ENCODE measurements at regions not wholly inside any gene's neighbourhood (a gene's known extent, or its start where the extent isn't known, plus 50 kb on each side); places are given as distances from the start of the nearest gene placed in this dataset.

DNA sequence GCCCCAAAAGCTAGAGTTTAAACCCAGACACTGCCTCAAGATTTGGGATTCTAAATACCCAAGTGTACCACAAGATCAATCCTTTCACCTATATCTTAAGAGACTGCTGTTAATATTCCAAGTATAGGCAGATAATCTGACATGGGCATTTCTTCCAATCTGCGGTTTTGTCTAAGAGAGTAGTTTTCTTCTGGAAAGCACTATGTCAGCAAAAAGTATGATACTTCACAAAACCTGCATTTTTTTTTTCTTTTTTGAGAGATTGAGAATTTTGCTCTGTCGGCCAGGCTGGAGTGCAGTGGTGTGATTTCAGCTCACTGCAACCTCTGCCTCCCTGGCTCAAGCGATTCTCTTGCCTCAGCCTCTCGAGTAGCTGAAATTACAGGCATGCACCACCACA, 190.7 kb upstream of the TYRP1 start:
- no peak for DNase-seq

DNA sequence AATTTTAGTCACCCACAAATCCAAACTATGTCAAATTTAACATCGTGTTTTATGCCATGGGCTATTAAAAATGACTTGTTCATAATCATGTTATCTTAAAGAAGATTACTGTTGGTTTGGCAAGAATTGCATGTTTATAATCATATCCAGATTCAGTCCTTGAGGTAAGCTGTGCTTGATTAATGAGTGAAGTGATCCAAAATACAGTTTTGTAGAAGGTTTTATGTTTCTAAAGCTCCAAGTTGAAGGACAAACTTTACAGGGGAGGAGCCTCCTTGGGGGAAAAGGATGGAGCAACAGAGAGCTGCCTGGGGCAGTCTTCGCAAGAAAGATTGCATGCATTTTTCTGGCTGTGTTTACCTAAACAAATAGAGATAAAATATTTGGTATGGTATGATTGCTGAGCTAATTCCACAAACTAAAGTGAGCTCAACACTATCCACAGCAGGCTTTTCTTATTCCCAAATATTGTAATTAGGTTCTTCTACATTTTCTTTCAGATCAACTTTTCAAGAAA, 189.5 kb upstream of the TYRP1 start:
- no peak for DNase-seq

DNA sequence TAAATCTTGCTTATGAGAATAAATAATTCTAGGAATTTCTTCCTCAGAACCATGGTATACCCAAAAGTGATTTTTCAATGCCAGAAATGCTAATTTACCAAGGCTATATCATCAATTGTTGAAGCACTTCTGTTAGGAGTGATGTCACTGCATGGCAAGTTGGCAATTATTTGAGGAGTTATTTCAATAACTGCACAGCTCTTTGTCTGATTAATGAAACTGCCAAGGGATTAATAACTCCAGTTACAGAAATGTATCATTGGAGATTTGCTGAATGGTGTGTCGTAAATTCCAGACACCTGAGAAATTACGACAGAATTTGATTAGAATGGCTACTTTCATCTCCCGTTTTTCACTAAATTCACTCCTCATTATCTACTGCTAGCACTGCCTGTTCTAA, 182.6 kb upstream of the TYRP1 start:
- DNase-seq, result no peak

DNA sequence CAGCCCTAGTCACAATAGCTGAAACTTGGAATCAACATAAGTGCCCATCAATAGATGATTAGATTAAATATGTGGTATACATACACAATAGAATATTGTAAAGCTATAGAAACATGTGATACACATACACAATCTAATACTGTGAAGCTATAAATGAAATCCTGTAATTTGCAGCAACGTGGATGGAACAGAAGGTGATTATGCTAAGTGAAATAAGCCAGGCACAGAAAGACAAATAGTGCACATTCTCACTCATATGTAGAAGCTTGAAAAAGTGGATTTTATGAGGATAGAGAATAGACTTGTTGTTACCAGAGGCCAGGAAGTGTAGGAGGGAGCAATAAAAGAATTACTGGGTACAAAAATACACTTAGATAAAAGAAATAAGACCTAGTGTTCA, 181.5 kb upstream of the TYRP1 start:
- no peak for DNase-seq

DNA sequence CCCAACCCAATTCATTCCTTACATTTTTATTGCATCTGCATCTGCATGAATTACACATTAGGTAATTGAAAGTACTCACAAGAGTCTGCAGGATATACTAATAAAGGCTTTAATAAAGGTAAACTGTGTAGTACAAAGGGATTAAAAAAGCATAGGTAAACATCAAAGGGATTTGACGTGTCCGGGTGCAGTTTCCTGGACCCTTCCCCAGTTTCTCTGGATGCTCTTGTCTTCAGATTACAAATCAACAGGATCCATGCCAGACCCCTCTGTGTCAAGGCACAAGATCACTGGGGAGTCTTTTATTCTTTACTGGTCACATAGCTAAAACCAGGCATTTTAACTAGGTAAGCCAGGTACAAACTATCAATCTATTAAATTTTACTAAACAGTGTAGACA, 177.2 kb upstream of the TYRP1 start:
- no peak for DNase-seq

DNA sequence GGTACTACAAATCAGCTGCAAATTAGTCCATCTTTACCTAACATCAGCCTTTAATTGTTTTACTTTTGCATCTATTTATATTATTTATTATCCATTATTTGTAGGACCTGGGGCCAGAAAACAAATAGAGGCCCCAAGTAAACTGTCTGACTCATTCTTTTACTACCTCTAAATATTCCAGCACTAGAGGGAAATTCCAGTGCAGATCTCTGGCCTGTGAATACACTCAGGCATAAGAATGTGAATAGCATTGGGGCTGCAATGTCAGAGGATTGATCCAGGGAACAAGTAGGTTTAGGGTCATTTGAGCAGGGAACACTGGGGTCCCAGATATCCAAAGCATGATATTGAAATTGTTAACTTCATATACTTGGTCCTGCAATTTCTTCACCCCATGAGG, 176.6 kb upstream of the TYRP1 start:
- DNase-seq, result no peak

DNA sequence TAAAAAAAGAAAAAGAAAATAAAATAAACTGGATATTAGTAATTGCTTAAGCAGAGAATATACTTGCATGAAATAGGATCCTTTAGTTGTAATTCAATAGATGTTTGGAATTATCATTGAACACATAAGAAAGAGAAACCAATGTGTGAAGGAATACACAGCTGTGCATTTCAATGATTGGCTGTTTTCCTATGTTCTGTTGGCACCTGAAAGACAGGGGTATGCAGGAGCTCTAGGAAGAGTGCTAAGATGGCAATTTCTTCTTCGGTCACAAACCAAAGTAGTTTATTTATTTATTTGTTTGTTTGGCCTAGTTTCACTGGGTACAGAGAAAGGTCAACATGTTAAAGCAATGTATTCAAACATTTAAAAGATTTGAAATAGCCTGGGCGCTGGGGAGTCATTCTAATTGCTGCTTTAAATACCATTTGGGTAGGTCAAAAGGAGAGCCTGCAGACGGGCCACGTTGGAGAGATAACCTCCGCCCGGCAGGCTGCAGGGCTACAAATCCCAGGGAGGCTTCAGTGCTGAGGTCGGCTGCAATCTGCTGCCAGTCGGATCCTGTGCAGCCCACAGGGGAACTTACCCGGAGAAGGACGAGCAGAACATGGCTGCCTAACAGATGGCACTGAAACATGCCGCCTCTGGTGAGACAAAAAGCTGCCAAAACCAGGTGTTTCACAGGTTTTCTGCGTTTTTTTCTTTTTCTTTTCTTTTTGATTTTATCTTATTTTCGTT, 154.2 kb upstream of the TYRP1 start:
- DNase-seq, result no peak

DNA sequence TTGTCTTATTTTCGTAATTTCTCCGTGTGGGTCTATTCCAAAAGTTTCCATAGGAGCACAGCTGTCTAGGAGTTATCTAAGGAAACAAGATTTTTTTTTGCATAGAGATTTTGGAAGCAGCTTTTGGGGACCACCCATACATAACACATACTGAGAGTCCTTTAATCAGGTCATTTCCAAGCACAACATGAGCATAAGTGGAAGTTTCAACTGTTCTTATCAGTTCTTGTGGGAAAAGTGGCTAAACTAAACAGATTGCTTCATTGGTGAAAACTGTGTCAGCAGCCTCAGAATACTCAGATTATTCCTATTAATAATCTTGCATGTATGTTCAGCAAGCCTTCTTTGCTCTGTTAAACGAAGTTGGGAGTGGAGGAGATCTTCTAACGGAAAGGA, 153.6 kb upstream of the TYRP1 start:
- no peak for DNase-seq

DNA sequence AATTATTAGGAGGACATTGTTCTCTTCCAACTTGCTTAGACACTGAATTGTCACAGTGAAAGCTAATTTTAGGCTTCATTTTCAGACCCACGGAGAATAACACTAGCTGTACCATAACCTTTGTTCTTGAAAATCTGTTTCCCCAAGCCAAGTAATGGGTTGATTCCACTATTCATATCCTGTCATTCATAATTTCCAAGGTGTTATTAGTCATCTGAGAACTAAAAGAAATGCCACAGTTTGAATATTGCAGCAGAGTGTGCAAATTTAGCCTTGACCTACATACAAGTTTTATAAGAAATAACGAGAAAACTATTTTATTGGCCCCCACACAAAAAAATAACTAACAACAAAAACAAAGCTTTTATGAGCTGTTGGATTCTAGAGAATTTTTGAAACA, 148.5 kb upstream of the TYRP1 start:
- no peak for DNase-seq

DNA sequence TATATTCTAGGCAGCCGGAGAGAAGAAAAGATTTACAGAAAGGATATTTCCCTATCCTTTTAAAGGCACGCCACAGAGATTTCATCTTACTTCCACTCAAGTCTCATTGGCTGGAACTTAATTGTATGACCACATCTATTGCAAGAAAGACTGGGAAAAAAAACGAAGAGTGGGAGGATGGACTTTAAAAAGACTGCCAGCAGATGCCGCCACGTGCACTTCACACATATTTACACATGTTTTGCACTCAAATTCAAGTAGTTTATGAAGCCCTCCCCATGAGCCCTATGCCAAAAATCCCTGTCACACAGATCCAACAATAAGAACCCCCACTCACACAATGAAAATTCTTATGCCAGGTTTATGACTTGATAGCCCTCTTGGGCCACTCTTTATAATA, 138.5 kb upstream of the TYRP1 start:
- DNase-seq, result no peak

DNA sequence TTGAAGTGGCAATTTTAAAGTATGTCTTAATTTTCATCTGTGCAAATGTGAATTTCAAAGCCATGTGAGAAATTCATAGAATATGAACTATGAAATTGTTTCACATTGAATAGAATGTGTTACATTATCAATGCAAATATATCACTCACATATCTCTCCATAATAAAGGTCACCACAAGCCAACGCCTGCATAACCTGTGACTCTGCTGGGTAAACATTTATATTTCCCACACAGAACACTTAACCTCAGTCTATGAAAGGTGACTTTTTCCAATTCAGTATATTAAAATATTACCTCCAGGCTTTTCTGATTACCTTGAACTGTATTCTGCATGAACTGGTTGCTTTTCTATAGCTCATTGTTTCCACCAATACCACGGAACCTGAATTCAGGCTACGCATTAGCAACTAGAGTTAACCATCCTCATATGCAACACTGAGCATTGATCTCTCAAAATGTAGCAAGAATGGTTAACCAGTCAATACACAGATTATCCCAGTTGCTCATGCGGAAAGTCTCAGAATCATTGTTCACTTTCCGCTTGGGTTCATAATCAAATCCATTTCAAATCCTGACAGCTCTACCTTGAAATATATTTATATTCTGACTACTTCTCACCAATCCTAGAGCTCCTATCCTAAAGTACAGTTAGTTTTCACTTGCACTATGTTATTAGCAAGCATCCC, 126.6 kb upstream of the TYRP1 start:
- no peak for DNase-seq

DNA sequence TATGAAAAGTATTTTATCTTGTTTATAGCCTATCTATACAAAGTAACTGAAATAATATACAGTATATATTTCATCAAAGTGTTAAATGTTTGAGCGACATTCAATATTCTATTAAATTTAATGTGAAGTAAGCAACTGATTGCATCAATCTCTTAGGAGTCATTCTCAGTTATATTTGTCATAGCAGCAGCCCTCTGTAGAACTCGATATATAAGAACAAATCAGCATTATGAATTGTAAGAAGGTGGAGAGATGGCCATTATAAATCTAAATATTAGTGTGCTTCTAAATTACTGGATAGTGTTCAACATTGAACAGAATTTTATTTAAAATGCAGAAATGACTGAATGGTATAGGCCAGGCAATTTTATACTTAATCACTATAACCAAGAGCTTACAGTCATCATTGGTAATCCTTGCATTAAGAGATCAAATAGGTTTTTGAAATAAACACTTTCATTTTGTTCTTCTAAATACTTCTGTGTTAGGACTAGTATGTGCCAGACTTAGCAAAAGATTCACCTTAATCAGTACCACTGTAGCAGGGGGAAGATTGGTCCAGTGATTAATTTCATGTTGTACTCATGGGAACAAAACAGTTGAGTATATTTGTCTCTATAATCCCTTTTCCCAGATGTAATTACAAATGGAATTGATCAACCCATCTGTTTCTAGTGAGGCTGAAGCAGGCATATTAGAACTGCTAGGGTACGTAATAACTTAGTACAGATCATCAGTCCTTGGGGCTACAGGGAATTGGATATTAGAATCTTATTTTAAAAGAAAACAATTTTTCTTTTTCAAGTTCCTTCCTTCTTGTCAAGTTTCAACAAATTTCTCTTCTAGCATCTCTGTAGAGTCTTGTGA, 108.3 kb upstream of the TYRP1 start:
- DNase-seq, result no peak

DNA sequence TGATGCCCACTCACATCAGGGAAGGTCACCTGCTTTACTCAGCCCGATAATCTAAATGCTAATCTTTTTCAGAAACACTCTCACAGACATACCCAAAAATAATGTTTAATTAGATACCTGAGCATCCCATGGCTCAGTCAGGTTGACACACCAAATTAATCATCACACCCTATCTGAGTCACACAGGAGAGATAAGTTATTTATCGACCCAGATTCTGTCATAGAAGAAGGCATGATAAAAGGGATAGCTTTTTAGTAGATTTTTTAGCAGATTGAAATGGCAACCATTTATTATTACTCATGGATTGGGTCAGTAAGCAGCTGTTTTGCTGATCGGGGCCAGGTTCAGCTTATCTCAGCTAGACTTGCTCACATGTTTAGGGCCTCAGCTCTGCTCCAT, 97.8 kb upstream of the TYRP1 start:
- peak in 5 of 56 donors; percentile 1 to 5 (median 2) for DNase-seq

DNA sequence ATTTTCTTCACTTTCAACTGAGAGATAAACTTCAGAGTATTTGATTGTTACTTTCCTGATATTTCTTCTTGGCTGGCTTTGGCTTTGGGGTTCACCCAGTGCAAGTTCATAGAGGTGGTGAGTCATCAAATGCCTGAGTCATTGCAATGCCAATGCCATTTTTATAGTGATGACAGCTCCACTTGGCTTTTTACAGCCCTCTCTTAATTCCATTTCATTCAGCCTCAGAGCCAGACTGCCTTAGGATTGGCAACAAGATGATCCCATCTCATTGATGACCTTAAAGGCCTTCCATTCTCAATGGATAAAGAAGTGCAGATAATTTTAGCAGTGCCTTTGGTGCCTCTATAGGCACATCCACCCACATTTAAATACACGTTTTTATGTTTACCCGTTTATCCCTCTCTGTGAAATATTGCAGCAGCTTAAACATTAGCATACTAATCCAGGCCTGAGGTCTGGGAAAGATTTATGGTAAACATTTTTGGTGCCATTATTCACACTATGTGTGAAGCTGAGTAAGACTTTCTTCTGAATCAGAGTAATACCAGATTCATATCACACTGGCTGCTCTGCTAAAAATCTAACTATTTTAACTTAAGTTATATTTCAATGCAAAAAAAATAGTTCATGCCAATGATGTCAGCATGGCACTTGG, 88.9 kb upstream of the TYRP1 start:
- peak in 1 of 56 donors; percentile 1 for DNase-seq

DNA sequence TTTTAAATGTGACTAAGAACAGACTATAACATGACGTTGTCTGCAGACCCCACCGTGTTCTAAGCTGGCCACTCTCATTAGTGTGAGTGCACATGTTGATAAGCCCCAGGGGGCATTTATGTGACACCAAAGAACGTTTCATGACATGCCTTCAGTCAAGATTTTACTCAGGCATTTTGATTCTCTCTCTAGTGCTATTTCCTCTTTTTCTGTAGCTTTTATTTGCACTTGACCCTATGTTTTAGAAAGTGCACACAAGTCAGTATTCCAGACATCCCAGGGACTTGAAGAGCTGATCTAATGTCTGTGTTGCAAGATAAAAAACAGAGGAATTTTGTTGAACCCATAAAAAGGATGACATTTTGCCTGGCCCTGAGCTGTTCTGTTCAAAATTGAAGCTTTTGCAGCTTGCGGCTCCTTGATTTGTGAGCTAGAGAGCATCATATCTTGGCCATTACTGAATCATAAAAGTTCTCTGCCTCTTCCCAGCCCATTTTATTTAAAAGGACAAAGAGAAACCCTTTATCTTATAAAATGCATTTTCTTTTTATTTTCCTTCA, 80.9 kb upstream of the TYRP1 start:
- DNase-seq, result no peak

DNA sequence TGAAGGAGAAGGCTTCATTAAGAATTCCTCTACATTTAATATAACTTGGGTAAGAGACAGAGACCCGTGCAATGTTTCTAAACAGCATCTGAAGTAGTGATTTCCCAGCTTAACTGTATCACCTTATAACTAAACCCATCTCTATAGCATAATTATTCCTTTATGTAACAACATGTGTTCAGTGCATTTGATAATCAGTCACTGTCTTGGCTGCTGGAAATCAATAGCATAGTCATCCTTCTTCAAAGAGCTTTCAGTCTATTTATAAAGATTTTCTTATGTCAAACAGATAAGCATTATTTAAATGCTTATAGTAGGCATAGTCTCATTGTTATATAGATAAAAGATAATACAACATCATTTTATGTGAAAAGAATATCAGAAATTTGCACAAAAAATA, 80.1 kb upstream of the TYRP1 start:
- no peak for DNase-seq

DNA sequence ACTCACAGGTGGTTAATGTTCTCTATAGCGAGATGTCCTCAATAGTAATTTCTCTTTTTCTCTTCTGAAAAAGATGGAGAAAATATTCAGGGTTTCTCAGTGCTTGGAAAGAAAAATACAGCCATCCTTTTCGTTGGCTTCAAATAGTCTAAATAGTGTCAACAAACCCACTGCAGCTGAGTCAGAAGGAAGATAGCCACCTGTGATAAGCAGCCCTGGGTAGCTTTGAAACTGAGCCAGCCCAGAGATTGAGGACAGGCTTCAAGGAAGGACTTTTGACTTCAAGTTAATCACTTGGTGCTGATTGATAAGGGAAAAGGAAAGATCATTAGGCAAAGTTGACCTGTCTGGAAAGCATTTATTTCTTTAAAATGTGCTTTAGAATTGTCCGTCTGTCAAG, 78.7 kb upstream of the TYRP1 start:
- no peak for DNase-seq

DNA sequence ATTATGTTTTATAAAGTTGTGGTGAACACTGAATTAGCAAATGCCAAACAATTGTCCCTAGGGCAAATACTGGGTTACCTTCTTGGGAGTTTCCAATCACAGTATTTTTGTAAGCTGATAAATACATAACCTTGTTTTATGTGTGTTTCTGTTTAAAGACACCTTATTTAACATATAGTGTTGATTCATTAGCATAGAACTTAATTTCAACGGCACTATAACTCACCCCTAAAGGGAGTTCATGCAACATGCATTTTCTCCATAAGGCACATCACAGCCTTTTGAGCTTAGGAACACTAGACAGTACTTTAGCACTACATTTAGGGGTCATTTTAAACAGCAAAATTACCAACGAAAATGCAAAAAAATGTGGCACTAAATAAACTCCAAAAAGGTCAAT, 74.2 kb upstream of the TYRP1 start:
- DNase-seq, result no peak

DNA sequence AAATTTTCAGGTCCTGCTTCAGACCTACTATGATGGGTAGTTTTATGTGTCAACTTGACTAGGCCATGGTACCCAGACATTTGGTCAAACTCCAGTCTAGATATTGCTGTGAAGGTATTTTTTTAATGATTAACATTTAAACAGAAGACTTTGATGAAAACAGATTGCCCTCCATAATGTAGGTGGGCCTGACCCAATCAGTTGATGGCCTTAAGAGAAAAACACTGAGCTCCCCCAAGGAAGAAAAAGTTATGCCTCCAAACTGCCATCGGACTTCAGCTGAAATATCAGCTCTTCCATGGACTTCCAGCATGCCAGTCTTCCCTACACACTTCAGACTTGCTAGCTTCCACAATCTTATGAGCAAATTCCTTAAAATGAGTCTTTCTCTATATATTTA, 67.3 kb upstream of the TYRP1 start:
- DNase-seq, result no peak

DNA sequence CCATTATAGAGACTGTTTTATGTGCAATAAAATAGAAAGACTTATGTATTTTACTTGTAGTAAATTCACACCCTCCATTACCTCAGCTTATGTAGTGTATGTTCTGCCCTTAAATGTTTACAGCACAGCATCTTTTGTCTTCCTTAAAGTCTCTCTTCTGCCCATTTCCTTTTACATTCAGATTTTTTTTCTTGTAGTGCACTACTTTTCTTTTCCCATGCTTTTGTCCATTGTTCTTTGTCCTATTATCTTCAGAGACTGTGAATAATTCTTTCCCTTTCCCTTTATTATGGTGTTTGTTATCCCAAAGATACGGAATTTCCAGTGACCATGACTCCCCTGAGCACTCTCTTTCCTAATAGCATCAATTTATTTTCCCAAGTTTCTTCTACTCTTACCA, 66.1 kb upstream of the TYRP1 start:
- DNase-seq, result no peak

DNA sequence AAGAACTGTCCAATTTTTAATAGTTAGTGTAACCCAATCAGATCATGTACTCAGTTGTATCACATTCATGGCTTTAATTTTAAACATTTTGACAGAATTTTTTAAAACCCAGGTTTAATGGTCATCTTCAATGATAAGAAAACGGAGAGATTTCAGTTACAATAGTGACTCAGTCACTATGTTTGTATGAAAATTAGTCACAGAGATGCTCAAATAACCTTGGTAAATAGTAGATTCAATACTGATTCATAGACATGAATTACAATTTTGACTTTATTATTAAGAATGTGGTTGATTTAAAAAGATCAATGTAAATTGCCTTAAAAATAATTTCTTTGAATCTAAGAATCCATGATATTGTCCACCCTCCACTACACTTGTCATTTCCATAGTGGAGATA, 64.6 kb upstream of the TYRP1 start:
- no peak for DNase-seq
